D721Med (cell line): ENCODE measurements at regions not wholly inside any gene's neighbourhood (a gene's known extent, or its start where the extent isn't known, plus 50 kb on each side); places are given as distances from the start of the nearest gene placed in this dataset.

Experiments
- DNase-seq: peaks from one replicate; pipeline ENCODE4 v3.0.0; 2011; ENCODE audit warnings: low spot score; ENCODE audit not compliant: insufficient read length
- FAIRE-seq: peaks from 2 replicates; lab custom pipeline; 2011; peaks lifted over from hg19 to GRCh38; lab: Jason Lieb, UNC
- CTCF ChIP-seq: IDR thresholded peaks from 2 replicates; pipeline ENCODE4 v1.5.1; 2012; ENCODE audit warnings: mild to moderate bottlenecking, control low read depth; ENCODE audit not compliant: insufficient read depth; ENCODE audit errors: missing control alignments

- DNase-seq (no peak), FAIRE-seq (no peak)
- peak; percentile 71 for TF ChIP-seq CTCF
Measured at GRCh38 chr3:132253262-132253878, 63.8 kb upstream of the ACP3 start.

- FAIRE-seq (no peak), DNase-seq (no peak)
- no peak for TF ChIP-seq CTCF
Measured at GRCh38 chr3:132254076-132254755, 63.0 kb upstream of the ACP3 start.

GRCh38 chr3:132255041-132255745, 62.0 kb upstream of the ACP3 start:
- TF ChIP-seq CTCF: no peak
- DNase-seq: no peak
- no peak for FAIRE-seq

DNA sequence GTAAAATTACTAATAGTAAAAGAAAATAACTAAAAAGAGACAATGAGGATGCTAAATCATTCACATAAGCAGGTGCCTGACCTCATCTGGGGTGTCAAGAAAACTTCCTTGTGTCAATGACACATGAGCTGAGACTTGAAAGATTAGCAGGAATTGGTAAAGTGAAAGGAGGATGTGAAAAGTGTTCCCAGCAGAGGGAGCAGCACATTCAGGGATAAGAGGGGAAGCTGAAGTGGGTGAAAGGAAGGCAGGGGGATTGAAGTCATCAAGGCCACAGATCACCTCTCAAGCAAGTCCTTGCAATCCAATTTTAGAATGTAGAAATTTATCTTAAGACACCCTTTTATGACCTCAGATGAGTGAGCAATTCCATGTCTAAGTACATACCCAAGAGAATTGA, 60.2 kb upstream of the ACP3 start:
- FAIRE-seq (no peak), DNase-seq (no peak)
- TF ChIP-seq CTCF: peak; percentile 45

DNA sequence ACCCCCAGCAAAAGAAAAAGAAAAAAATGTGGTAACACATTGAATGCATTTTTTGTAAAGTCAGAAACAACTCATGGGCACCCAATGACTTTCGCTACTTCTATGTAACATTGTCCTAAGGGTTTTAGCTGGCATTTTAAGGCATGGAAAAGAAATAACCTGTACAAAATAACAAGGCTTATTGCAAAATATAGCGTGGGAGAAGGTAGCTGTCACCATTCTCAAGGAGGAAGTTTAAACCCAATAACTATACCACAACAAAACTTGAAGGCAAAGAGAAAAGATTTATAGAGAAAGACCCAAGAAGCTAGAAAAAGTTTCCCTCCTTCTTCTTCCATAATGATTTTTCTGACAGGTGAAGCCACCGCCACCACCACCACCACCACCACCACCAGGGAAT, 55.7 kb upstream of the ACP3 start:
- TF ChIP-seq CTCF: no peak
- FAIRE-seq (no peak), DNase-seq (no peak)

DNA sequence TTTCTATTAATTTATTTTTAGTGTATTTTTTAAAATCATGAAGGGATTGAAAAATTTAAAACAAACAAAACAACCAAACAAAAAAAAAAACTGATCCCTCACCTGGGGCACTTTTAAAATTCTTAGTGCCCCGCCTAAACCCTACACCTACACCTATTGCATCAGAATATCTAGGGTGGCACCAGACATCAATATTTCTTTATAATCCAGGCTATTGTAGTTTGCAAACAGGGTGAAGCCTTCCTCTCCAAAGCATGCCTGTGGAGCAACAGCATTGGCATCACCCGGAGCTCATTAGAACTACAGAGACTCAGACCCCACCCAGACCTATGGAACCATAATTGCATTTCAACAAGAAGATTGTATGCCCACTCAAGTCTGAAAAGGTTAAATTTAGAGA, 54.9 kb upstream of the ACP3 start:
- FAIRE-seq: no peak
- no peak for TF ChIP-seq CTCF
- no peak for DNase-seq
